HG02981 (cell line): ENCODE measurements at regions not wholly inside any gene's neighbourhood (a gene's known extent, or its start where the extent isn't known, plus 50 kb on each side); places are given as distances from the start of the nearest gene placed in this dataset.
"Not testable (repeated sequence)": the region's sequence is repeated elsewhere in the genome, so short reads cannot be mapped to it uniquely, and the experiment has no call there.

Source experiments
- ATAC-seq: cut with Tn5 transposase; IDR thresholded peaks from one replicate; pipeline ENCODE4 v1.9.1; 2021; ENCODE audit warnings: mild to moderate bottlenecking, moderate library complexity; ENCODE audit not compliant: unreplicated experiment

DNA sequence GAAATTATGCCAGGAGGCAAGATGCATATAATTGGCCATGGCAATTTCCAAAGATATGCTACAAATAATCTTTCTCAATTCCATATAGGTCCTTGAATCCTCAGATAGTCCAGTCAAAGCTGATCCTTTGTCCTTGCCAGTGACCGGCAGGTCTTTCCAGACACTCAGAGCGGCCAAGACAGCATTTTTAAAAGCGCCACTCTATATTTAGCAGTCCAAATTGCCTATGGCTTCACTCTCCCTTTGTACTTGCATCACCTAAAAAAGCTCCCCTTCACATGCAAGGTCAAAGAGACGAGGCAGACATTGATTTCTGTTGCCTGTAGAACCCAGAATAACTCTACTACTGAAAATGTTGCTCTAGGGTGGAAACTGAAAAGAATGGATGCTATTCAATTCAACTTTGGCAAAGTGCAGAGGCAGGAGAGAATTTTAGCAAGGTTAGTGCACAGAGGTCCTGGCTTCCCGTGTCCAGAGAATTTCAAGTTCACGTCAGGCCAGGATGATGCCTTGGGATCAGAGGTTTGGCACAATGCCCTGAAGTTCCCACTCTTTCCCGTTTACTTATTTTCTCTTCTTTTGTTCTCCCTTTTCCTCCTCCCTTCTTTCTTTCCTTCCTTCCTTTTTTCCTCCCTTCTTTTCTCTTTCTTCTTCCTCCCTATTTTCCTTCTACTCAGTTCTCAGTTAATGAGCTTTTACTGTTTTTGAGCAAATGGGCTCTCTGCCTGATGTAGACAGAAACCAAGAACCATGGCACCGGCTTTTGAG lies 108.5 kb downstream of the KCNK1 start:
- no peak for ATAC-seq

DNA sequence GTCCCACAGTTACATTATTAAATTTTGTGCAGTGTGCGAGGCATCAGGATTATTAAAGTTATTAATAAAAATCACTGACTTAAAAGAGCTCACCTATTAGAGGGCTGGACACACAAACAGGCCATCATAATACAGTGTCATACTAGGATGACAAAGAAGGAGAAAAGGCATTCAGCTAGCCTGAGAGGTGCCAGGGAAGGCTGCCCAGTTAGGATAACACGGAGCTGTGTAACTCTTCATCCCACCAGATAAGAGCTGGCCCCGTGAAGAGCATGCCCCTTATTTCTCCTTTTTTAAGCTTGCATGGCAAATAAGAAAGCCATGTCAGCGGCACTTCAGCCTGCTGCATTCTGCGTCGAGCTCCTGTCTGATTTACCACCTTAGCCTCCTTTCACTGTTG lies 109.5 kb downstream of the KCNK1 start:
- ATAC-seq = no peak

DNA sequence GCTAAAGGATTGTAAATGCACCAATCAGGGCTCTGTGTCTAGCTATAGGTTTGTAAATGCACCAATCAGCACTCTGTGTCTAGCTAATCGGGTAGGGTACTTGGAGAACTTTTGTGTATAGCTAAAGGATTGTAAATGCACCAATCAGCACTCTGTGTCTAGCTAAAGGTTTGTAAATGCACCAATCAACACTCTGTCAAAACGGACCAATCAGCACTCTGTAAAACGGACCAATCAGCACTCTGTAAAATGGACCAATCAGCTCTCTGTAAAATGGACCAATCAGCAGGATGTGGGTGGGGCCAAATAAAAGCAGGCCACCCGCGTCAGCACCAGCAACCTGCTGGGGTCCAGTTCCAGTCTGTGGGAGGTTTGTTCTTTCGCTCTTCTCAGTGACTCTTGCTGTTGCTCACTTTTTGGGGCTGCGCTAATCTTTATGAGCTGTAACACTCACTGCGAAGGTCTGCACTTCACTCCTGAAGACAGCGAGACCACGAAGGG lies 110.3 kb downstream of the KCNK1 start:
- not testable (repeated sequence) for ATAC-seq

DNA sequence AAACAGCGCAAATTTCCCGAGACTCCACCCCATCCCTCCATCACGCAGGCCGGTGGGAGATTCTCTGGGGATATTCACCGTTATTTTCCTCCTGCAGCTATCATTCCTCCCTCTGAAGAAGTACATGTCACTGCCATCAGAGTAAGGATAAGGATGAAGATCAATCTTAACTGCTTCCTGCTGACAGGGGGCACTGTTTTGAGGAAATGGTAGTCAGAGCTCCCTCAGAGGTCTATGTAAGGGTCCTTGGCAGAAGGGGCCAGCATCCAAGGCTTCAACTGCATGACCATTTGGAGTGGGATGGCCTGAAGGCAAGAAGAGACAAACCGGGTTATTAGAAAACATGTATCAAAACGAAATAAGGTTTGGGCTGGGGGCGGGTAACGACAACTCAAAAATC lies 111.5 kb downstream of the KCNK1 start:
- no peak for ATAC-seq

DNA sequence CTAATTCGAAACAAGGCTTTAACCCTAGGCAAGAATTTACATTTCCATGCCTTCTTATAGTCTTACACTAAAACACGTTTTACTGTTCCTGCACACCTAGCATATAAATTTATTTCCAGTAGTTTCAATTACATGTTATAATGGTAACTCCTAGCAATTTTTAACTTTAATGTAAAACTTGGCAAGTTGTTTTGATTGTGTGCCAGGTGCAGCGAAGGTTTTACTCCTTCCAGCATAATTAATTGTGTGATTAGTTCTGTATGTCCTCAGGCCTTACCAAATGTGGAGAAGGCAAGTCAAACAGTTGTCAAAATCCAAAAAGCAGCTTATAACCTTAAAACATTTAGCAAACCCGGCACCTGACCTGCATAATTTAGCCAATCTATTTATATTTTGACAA lies 114.8 kb downstream of the KCNK1 start:
- no peak for ATAC-seq

DNA sequence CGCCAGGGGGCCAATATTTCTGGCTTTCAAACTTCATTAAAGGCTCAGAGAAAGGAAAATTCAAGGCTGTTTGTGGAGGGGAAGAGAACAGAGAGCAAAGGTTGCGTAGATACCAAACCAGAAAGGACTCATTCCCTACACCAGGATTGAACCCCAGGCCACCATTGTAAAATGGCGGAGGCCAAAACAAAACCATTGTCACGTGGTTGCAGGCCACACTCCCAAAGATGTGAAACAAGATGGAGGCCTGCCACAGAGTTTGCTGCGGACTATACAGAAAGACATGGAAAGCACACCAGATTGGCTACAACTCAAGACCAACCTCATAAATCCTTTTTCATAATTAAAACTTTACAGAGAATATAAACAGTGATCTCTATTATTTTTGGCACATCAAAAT lies 116.5 kb downstream of the KCNK1 start:
- no peak for ATAC-seq

DNA sequence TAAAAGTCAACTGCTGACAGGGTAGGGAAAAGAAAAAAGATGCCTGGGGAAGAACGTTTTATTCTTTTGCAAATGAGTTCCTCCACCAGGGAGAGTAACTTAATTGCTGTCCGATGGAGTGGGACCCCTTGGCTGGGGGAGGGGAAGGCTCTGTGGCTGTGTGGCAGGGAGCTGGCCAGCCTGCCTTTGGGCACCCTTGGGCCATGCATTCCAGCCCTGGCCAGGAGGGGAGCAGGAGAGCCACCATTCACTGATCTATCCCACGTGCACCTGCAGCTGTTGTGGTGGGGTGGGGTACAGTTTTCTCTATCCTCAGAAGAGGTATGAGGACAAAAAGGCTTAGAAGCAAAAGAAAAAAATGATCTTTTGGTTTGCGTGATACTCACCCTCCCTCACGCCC lies 116.9 kb downstream of the KCNK1 start:
- no peak for ATAC-seq

DNA sequence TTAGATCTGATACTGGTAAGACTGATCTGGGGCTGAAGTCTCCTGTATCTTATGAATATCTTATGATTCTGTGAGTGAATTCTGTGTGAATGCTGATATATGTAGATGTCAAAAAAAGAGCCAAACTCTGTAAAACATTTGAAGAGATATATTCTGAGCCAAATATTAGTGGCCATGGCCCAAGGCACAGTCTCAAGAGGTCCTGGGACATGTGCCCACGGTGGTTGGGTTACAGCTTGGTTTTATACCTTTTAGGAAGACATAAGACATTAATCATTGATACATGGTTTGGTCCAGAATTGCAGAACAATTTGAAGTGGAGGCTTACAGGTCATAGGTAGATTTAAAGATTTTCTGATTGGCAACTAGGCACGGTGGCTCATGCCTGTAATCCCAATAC lies 118.3 kb downstream of the KCNK1 start:
- ATAC-seq = no peak

DNA sequence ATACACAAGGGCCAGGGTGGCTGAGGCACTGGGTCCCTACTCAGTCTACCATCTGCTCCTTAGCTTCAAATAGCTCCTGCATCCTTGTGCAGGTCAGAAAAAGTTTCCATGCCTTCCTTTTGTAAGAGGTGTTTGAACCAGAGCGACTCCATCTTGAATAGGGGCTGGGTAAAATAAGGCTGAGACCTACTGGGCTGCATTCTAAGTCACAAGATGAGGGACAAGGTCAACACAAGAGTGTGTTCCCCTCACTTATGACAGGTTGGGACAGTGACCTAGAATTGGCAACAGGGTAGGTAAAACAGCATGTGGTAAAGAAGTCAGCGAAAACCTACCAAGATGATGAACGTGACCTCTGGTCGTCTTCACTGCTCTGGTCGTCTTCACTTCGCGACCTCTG lies 120.5 kb downstream of the KCNK1 start:
- ATAC-seq = no peak

DNA sequence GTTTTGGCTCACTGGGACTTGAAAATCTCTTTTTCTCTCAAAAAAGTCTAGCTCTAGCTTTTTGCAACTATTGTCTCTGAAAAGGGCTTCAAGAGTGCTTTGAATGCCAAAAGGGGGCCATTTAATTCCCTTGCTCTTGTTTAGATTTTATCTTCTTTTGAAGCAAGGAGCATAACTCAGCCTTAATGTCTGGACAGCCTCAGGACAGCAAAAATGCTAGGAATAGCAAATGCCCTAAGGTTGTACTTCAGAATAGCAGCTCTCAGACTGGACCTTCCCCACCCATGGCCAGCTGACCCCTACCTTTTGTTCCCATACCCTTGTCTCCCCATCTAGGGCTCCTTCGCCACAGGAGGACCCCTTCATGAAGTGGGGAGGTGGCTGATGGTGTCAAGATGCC lies 121.4 kb downstream of the KCNK1 start:
- ATAC-seq = no peak

DNA sequence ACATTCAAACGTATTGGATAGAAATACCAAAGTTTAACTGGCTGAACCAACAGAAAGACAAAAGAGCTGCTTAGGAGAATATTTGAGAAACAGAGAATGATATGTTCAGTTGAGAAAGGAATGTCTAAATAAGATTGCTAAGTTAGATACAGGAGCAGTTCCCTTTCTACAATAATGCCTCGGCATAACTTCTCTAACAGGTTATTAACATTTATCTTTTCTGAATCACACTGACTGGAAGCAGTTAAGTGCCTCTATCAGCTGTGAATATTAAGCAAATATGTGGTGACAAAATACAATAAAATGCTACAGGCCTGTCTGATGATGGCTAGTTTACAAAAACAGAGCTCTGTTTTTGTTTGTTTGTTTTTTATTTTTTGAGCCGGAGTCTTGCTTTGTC lies 121.9 kb downstream of the KCNK1 start:
- no peak for ATAC-seq

DNA sequence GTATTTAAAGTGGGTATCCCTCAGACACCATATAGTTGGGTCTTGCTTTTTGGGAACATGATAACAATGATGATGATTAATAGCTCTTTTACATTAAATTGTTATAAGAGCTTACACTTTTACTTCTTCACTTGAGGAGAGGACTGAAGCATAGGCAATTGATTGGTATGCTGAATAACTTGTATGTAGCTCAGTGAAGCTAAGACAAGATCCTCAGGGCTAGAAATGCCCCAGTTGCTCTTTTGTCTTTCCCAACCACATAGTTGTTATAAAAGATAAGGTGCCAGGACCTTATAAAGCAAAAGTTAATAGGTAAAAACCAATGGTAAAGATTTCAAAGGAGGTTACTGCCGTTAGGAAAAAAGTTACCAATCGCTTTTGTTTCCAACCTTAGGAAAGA lies 123.4 kb downstream of the KCNK1 start:
- ATAC-seq = no peak

DNA sequence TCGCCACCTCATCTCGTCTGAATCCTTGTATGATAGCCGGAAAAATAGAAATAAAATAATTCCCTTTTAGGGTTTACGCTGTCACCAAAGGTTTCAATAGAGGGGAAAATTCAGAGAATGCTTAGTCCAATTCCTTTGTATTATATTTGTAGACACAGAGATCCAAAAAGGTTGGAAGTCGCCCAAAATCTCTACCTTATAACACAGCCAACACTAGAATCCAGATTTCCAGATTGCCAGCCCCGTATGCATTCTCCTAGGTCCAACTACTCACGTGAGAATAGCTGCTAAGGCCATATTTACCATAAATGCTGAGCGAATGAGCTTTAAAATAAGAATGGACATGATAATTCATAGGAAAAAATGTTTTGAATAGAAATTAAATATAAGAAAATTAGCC lies 124.5 kb downstream of the KCNK1 start:
- no peak for ATAC-seq

DNA sequence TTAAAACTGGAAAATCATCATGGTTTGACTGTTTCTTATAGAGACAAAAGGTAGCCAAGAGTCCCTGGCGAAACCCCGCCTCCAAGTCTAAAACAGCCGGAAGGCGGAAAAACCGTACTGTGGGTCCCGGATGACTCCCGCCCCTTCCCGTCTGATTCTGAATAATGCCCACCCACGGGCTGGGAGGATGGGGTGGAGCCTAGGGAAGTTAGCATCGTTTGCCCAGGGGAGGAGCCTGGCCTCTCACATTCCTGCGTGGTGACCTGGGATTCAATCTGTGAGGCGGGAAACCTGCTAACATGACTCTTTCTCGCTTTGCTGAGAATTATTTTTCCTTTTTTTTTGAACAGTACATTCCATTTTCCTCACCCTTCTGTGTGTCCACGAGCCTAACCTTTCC lies 124.9 kb downstream of the KCNK1 start:
- no peak for ATAC-seq

DNA sequence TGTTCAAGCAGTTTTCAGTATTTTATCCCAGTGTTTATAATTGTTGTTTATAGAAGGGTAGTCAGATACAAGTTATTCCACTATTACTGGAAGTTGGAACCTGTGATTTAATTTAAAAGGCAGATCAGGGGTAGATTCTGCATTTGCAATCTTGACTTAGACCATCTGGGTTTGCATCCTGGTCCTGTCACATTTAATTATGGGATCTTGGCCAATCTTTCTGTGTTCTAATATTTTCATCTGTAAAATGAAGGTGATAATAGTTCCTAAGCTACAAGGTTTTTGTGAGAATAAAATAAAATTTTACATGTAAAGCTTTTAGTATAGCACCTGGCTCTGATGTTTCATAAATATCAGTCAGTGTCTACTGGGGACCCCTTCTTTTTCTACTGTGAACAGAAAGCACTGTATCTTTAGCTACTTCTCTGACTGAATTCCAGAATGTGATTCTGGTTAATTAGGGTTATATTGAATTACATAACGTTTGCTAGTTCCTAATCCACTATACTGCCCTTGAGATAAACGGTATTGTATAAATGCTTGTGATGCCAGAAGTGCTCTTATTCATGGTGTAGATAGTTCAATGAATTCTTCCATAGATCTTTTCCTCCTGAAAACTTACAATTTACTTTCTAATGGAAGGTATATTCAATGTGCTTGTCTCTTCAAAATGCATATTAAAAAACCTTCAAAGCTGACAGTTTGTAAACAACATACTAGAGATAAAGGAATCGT lies 131.0 kb downstream of the KCNK1 start:
- ATAC-seq = no peak

DNA sequence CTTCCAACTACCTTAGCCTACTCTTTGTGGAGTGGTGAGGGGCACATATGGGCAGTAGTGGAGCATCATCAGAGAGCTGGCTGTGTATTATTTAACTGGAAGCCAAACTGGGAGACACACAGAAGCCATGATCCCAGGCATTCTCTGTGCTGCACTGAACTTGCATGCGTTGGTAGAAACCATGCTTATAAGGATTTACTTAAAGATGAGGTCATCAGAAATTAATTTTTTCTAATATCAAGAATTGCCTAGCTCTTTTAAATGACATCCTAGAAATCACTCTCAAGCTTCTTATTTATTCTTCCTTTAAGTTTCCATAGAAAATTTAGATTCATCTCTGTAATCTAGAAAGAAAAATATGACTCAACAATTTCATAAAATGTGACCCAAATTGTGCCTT lies 136.2 kb downstream of the KCNK1 start:
- ATAC-seq = no peak

DNA sequence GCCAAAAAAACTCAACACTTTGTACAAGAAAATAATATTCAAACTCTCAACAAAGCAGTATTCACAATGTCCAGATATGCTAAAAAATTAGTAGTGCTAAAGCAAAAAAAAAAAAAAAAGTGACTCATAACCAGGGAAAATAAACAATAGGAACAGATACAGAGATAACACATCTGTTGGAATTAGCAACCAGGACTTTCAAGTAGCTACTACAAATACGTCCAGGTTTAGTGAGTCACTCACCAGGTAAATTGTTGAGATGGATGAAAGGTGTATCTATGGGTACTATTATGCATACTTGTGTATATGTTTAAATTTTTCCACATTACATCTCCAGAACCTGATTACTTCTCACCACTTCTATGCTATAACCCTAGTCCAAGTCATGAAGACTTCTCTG lies 144.8 kb upstream of the SLC35F3 start:
- ATAC-seq = no peak

DNA sequence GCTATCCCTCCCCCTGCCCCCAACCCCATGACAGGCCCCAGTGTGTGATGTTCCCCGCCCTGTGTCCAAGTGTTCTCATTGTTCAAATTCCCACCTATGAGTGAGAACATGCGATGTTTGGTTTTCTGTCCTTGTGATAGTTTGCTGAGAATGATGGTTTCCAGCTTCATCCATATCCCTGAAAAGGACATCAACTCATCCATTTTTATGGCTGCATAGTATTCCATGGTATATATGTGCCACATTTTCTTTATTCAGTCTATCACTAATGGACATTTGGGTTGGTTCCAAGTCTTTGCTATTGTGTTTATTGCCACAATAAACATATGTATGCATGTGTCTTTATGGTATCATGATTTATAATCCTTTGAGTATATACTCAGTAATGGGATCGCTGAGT lies 140.2 kb upstream of the SLC35F3 start:
- not testable (repeated sequence) for ATAC-seq

DNA sequence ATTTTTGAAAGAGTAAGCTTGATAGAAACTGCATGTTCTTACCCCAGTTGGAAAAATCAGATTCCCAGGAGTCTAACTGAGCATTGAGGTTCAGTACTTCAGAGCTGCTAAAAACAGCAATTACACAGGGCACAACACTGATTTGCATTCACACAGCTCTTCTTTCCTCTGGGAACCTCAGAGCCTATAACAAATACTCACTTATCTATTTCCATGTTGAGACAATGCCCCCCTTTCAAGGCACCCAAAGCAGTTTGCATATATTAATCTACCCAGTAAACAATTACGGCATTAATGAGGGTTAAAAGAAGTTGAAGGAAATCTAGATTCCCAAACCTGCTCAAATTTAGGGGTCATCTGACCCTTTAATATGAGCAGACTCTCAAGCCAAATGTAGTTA lies 126.9 kb upstream of the SLC35F3 start:
- no peak for ATAC-seq

DNA sequence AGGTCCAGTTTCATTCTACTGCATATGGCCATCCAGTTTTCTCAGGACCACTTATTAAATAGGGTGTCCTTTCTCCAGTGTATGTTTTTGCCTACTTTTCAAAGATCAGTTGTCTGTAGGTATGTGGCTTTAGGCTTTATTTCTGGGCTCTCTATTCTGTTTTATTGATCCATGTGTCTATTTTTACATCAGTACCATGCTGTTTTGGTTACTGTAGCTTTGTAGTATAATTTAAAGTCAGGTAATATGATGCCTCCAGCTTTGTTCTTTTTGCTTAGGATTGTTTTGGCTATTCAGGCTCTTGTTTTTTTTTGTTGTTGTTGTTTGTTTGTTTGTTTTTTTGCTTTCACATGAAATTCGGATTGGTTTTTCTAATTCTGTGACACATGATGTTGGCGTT lies 124.4 kb upstream of the SLC35F3 start:
- no peak for ATAC-seq

DNA sequence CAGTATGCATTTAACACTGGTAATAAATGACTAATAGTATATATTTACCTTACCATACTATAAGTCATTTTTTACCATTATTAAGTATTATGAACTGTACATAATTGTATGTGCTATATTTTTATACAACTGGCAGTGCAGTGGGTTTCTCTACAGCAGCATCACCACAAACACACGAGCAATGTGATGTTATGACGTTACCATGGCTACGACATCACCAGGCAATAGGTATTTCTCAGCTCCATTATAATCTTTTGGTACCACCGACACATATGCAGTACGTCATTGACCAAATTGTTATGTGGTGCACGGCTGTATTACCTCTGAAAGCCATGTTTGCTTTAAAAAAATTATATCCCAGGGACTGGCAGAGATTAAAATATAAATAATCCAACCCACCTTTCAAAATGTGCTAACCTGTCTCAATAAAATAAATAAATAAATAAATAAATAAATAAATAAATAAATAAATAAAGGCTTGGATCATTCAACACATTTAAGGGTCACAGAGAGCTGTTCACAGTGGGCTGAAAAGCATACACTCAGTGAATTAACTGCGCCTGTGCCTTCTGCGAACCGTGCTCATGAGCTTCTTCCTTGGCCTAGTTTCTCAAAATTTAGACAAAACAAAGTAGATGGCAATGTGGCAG lies 121.4 kb upstream of the SLC35F3 start:
- ATAC-seq = no peak

DNA sequence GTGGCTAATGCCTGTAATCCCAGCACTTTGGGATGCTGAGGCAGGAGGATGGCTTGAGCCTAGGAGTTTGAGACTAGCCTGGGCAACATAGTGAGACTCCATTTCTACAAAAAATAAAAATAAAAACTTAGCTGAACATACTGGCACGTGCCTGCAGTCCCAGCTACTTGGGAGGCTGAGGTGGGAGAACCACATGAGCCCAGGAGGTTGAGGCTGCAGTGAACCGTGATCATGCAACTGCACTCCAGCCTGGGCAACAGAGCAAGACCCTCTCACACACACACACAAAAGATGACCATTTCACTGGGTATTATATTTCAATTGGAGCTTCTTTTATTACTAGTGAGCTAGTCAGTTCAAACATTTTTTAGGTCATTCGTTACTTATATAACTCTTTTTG lies 116.9 kb upstream of the SLC35F3 start:
- no peak for ATAC-seq
